Body of pancreas (tissue), 4 donors: ENCODE measurements at regions not wholly inside any gene's neighbourhood (a gene's known extent, or its start where the extent isn't known, plus 50 kb on each side); places are given as distances from the start of the nearest gene placed in this dataset.

Experiments
- CTCF ChIP-seq, 7 experiments: fragments of 450-650 bp in 4 of 7; fragments of 200-600 bp in 3 of 7; sonication (generic) in 3 of 7; IDR thresholded peaks; one replicate each; pipeline ENCODE4 v1.5.1; 2016 to 2019; ENCODE audit warnings: antibody characterized with exemption in 7 of 7
- POLR2A ChIP-seq, 3 donors: fragments of 450-650 bp; IDR thresholded peaks; one replicate each; pipeline ENCODE4 v1.6.1; 2016; ENCODE audit warnings: antibody characterized with exemption in 3 of 3, mild to moderate bottlenecking in 2 of 3

GRCh38 chrX:129006491-129006890 lies 516.8 kb downstream of the SMARCA1 start:
- no peak for TF ChIP-seq CTCF (IDR thresholded peaks at IDR 0.05)
- no peak for TF ChIP-seq POLR2A (IDR thresholded peaks at IDR 0.05)
